Stimulated activated CD8-positive, alpha-beta memory T cell treated with anti-CD3 and anti-CD28 coated beads, Interleukin-4, amount 100 ng/mL, for 4 hours (primary cell): ENCODE measurements at regions not wholly inside any gene's neighbourhood (a gene's known extent, or its start where the extent isn't known, plus 50 kb on each side); places are given as distances from the start of the nearest gene placed in this dataset.
"Not testable (repeated sequence)": the region's sequence is repeated elsewhere in the genome, so short reads cannot be mapped to it uniquely, and the experiment has no call there.

Source experiments
- DNase-seq, 2 donors: peaks; one replicate each; pipeline ENCODE4 v3.0.0-alpha.2; 2020; ENCODE audit warnings: low read depth in 2 of 2, low spot score in 1 of 2

DNA sequence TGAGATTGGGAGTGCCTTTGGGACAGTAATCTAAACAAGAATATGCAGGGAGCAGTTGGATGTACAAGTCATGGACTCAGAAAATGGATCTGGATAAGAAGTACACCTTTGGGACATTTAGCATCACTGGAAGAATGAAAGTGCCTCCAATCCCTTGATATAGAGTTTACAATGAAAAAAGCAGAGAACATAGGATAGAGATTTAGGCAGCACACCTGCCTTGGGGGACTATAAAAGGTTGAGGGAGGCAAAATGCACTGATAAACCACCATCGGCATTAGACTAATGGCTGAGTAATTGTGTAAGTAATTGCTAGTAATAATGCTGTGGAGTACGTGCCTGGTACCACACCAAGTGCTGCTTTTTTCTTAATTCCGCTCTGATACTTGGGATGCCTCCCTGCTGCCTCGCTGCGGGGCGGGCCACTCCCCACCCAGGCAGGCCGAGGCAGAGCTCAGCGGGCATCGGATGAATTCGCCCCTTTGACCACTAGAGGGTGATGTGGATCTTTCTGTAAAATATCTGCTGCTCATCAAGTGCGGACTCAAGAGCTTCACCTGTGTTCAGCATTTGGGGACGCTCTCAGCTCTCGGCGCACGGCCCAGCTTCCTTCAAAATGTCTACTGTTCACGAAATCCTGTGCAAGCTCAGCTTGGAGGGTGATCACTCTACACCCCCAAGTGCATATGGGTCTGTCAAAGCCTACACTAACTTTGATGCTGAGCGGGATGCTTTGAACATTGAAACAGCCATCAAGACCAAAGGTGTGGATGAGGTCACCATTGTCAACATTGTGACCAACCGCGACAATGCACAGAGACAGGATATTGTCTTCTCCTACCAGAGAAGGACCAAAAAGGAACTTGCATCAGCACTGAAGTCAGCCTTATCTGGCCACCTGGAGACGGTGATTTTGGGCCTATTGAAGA, 99.9 kb downstream of the ANKRD18B start:
- DNase-seq: peak; percentile 24 to 37

GRCh38 chr9:33628318-33628717, 104.3 kb downstream of the ANKRD18B start:
- DNase-seq: not testable (repeated sequence)

DNA sequence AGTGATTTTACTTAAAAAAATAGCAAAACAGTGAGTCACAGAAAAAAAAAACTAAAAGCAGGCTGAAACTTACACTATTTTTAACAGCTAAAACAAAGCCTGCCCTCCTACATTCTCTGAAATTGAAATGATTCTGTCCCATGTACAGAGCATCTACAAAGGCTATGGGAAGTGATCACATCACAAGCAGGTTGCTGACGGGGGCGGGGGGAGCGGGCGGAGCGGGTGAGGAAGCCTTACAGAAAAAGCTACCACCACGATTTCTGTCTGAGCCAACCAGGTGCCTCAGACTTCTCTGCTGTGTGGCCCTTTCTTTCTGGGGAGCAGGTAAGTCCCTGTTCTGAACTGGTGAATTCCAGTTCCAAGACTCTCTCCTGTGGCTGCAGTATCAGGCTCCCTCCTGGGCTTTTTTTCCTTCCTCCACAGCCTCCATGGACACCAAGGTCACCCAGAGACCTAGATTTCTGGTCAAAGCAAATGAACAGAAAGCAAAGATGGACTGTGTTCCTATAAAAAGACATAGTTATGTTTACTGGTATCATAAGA, 104.9 kb downstream of the ANKRD18B start:
- no peak for DNase-seq

GRCh38 chr9:33633636-33634035, 109.6 kb downstream of the ANKRD18B start:
- no peak for DNase-seq

DNA sequence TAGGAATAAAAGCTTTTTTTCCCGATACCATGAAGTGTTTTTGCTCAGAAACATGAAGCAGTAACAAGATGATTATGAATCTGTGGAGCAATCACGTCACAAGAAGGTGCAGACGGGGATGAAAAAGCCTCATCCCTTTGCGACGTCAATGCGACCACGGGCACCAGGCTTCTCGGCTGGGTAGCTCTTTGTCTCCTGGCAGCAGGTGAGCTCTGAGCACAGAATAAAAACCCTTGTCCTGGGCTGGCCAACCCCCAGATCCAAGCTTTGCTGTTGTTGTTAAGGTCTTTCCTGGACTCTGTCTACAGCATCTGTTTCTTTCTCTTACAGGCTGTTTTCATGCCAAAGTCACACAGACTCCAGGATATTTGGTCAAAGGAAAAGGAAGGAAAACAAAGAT, 113.8 kb downstream of the ANKRD18B start:
- DNase-seq: no peak

DNA sequence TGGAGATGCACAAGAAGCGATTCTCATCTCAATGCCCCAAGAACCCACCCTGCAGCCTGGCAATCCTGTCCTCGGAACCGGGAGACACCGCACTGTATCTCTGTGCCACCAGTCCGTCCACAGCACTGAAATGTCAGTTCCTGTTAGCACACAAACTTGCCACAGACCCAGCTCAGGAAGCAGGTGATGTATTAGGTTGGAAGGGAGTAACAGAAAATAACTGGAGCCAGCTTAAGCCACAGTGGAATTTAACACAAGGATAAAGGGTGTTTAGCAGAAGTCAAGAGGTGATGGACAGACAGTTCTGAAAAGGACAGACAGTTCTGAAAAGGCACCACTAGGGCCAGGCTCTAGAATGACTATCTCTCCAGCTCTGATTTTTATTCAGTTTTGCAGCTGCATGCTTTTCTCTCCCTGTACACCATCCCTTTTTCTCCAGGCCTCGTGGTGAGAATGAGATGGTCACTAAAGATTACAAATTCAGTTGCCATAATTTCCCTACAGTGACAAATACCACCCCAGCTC, 114.4 kb downstream of the ANKRD18B start:
- no peak for DNase-seq

DNA sequence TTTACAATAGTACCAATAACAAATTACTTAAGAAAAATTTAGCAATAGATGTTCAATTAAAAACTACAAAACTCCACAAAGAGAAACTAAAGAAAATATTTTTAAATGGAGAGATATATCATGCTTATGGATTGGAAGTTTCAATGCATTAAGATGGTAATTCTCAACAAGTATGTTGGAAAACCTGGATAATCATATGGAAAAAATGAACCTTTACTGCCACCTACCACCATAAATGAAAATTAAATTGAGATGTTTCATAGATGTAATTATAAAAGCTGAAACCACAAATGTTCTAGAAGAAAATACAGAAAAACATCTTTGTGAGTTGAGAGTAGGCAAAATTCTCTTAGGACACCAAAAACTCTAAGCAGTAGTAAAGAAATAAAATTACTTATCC, 121.7 kb downstream of the ANKRD18B start:
- no peak for DNase-seq

- no peak for DNase-seq
Observed at GRCh38 chr9:33649463-33649862, 125.4 kb downstream of the ANKRD18B start.

DNA sequence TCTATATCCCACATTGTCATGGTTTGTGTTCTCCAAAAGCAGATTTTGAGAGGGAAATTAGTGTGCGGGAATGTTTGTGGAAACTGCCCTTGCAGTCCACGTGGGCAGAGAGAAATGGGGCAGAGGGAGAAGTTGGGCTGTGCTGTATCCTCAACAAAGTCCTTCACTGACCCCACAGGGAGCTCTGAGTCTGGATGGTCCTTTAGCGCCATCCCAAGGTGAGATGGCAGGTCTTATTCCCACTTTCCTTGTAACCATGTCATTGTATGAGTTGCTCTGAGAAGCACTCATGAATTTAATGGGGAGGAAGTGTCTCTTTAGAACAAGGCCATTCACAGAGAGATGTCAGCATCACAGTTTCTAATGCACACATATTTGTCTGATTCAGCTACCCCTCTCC, 127.1 kb downstream of the ANKRD18B start:
- no peak for DNase-seq

GRCh38 chr9:33659921-33660320, 135.4 kb upstream of the PRSS3 start:
- DNase-seq: no peak

GRCh38 chr9:33660772-33661171, 134.6 kb upstream of the PRSS3 start:
- DNase-seq: no peak

DNA sequence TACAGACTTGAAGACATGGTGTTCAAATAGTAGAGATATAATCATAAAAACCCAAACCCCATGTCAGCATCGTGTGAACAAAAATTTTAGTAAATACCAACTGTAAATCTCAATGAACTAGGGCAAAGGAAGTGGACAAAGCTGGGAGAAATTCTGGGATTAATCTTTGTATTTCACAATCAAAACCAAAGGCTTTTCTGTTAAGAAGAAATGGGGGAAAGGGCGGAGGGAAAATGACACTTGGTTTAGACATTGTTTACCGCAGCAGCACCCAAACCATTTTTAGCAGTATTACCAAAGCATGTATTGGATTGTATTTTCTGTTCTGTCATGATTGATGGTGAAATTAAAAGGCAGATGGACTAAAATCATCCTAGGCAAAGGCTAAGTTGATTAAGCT, 134.2 kb upstream of the PRSS3 start:
- no peak for DNase-seq

DNA sequence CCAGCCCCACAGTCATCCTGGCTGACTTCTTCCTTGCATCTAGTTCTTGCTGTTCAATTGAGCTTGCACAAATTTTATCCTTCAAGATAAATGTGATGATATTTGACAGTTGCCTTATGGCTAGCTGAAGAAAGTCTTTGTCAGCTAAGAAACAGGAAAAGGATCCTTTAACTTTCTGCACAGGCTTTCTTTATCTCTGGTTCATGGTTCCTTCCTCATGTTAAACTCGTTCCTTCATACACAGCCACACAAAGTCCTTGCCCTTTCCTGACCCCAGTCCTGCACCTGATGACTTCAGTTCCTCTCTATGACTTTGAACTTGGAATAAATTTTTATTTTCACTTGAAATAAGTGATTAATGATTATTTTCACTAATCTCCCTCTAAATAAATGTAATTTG, 132.5 kb upstream of the PRSS3 start:
- no peak for DNase-seq

GRCh38 chr9:33676194-33676745, 119.1 kb upstream of the PRSS3 start:
- DNase-seq: not testable (repeated sequence)

- no peak for DNase-seq
Observed at GRCh38 chr9:33676746-33677505, 118.4 kb upstream of the PRSS3 start.

GRCh38 chr9:33677506-33677809, 117.9 kb upstream of the PRSS3 start:
- DNase-seq: no peak

DNA sequence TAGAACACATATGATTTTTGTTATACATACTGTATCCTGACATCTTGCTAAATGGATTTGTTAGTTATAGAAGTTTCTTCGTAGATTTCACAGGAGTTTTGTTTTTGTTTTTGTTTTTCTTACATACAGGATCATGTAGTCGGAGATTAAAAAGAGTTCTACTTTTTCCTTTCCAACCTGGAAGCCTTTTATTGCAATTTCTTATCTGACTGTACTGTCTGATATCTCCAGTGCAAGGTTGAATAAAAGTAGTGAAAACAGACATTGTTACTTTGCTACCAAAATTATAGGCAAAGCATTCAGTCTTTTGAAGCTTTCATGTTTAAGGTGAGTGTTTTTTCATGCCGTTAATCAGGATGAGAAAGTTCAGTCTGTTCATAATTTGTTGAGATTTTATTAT, 117.4 kb upstream of the PRSS3 start:
- DNase-seq: no peak

DNA sequence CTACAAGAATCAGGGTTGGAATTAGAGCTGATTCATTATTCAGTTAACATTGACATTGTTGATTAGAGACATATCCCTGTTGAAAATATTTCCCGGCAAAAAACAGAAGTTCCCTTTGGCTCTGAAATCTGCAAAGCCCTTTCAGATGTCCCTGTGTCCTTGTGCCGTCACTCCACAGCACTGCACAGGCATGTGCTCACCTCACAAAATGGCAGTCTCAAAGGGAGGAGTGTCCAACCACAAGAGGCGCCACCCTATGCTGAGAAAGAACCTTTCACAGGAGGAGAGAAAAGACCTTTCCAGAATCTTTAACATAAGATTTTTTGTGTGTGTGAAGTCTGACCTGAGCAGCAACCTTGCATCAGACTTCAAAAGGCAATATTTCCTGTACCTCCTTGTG, 112.8 kb upstream of the PRSS3 start:
- DNase-seq: no peak

DNA sequence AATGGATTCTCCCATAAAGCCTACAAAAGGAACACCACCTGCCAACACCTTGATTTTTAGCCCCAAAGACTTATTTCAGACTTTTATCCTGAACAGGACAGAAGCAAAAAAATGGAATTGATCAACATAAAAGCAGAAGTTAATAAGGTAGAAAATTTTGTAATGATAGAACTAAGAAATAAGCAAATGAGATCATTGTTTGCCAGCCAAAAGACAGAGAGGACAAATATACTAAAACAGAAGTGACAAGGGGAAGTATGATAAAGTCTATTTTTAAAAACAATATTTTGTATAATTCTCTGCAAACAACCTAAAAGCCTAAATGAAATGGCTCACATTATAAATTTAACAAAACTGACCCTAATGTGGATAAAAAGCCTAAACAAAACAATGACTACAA, 110.5 kb upstream of the PRSS3 start:
- DNase-seq: no peak

- DNase-seq: no peak
Observed at GRCh38 chr9:33686942-33687341, 108.4 kb upstream of the PRSS3 start.

GRCh38 chr9:33687779-33688178, 107.6 kb upstream of the PRSS3 start:
- no peak for DNase-seq
